22Rv1 (cell line): ENCODE measurements at regions not wholly inside any gene's neighbourhood (a gene's known extent, or its start where the extent isn't known, plus 50 kb on each side); places are given as distances from the start of the nearest gene placed in this dataset.

Experiments
- CTCF ChIP-seq: fragments of 450-650 bp; IDR thresholded peaks from 2 replicates; pipeline ENCODE4 v1.5.1; 2017; ENCODE audit warnings: mild to moderate bottlenecking
- ZFX ChIP-seq: fragments of 450-650 bp; IDR thresholded peaks from 2 replicates; pipeline ENCODE4 v1.6.1; 2017; ENCODE audit warnings: antibody characterized with exemption, borderline replicate concordance

- TF ChIP-seq CTCF (no peak), ZFX (no peak)
Observed at GRCh38 chr16:7182510-7183109, 150.0 kb upstream of the RBFOX1 start.
